HEK293 (cell line): ENCODE measurements at regions not wholly inside any gene's neighbourhood (a gene's known extent, or its start where the extent isn't known, plus 50 kb on each side); places are given as distances from the start of the nearest gene placed in this dataset.

ENCODE experiments used
- CTCF ChIA-PET: fragments of 350-600 bp; formaldehyde crosslinking; extraction: SDS; loops from one replicate; lab custom pipeline; 2021; ENCODE audit warnings: antibody characterized with exemption; lab: Yijun Ruan, JAX
- POLR2A ChIA-PET: fragments of 300-600 bp; formaldehyde crosslinking; extraction: SDS; loops from one replicate; lab custom pipeline; 2020; ENCODE audit warnings: antibody characterized with exemption, inconsistent platforms; lab: Yijun Ruan, JAX
- H3K27ac ChIP-seq: fragments of 200-500 bp; sonication (Bioruptor generic); 2 replicates; pipeline ENCODE4 v1.5.1; 2014; ENCODE audit warnings: low read depth, low read length, control low read depth, inconsistent platforms; ENCODE audit errors: extremely low read depth
- H3K36me3 ChIP-seq, 2 experiments: fragments of 200-500 bp in 1 of 2; sonication (Bioruptor generic) in 1 of 2; 1 replicate in 1 of 2; 2 replicates in 1 of 2; pipeline ENCODE4 v1.5.1; 2014 to 2017; ENCODE audit warnings: inconsistent platforms in 2 of 2, low read length in 2 of 2; ENCODE audit not compliant: control insufficient read depth in 2 of 2, insufficient read depth in 1 of 2
- H3K4me1 ChIP-seq: fragments of 200-500 bp; sonication (Bioruptor generic); 2 replicates; pipeline ENCODE4 v1.5.1; 2014; ENCODE audit warnings: mild to moderate bottlenecking, low read length, inconsistent platforms; ENCODE audit not compliant: control insufficient read depth, insufficient read depth
- H3K4me3 ChIP-seq: 2 replicates; pipeline ENCODE4 v1.5.1; 2011; ENCODE audit warnings: low read depth, mild to moderate bottlenecking, control low read depth, low read length, moderate library complexity
- H3K9me3 ChIP-seq: fragments of 200-500 bp; sonication (Bioruptor generic); 2 replicates; pipeline ENCODE4 v1.5.1; 2014; ENCODE audit warnings: low read depth, low read length, inconsistent platforms; ENCODE audit not compliant: control insufficient read depth, insufficient read depth
- GLI4 ChIP-seq: fragments of 450-650 bp; formaldehyde crosslinking; IDR thresholded peaks from 2 replicates; pipeline ENCODE4 v1.5.1; 2016; ENCODE audit warnings: missing biosample characterization, missing genetic modification characterization
- IKZF3 ChIP-seq: fragments of 450-650 bp; IDR thresholded peaks from 2 replicates; pipeline ENCODE4 v1.5.0; 2018; ENCODE audit warnings: missing biosample characterization, mild to moderate bottlenecking, missing genetic modification characterization, moderate library complexity
- KLF8 ChIP-seq: fragments of 450-650 bp; formaldehyde crosslinking; IDR thresholded peaks from 2 replicates; pipeline ENCODE4 v1.5.1; 2016; ENCODE audit warnings: missing biosample characterization, missing genetic modification characterization
- MYNN ChIP-seq: fragments of 450-650 bp; formaldehyde crosslinking; IDR thresholded peaks from 2 replicates; pipeline ENCODE4 v1.5.1; 2016; ENCODE audit warnings: missing biosample characterization, missing genetic modification characterization, borderline replicate concordance
- RBAK ChIP-seq: fragments of 450-650 bp; formaldehyde crosslinking; IDR thresholded peaks from 2 replicates; pipeline ENCODE4 v1.5.1; 2016; ENCODE audit warnings: missing biosample characterization, missing genetic modification characterization
- SP2 ChIP-seq: fragments of 450-650 bp; formaldehyde crosslinking; IDR thresholded peaks from 2 replicates; pipeline ENCODE4 v1.5.1; 2016; ENCODE audit warnings: missing biosample characterization, missing genetic modification characterization
- WT1 ChIP-seq: fragments of 450-650 bp; formaldehyde crosslinking; IDR thresholded peaks from 2 replicates; pipeline ENCODE4 v1.5.1; 2016; ENCODE audit warnings: missing biosample characterization, missing genetic modification characterization
- ZBTB1 ChIP-seq: fragments of 450-650 bp; formaldehyde crosslinking; IDR thresholded peaks from 2 replicates; pipeline ENCODE4 v1.5.1; 2016; ENCODE audit warnings: missing biosample characterization, missing genetic modification characterization
- ZBTB17 ChIP-seq: fragments of 450-650 bp; formaldehyde crosslinking; IDR thresholded peaks from 2 replicates; pipeline ENCODE4 v1.5.1; 2016; ENCODE audit warnings: missing biosample characterization, missing genetic modification characterization
- ZFP69B ChIP-seq: fragments of 450-650 bp; formaldehyde crosslinking; IDR thresholded peaks from 2 replicates; pipeline ENCODE4 v1.5.1; 2016; ENCODE audit warnings: missing biosample characterization, missing genetic modification characterization
- ZNF114 ChIP-seq: fragments of 450-650 bp; formaldehyde crosslinking; IDR thresholded peaks from 2 replicates; pipeline ENCODE4 v1.5.0; 2017; ENCODE audit warnings: missing biosample characterization, missing genetic modification characterization
- ZNF138 ChIP-seq: fragments of 450-650 bp; formaldehyde crosslinking; IDR thresholded peaks from 2 replicates; pipeline ENCODE4 v1.5.1; 2016; ENCODE audit warnings: missing biosample characterization, missing genetic modification characterization, borderline replicate concordance
- ZNF157 ChIP-seq: fragments of 450-650 bp; formaldehyde crosslinking; IDR thresholded peaks from 2 replicates; pipeline ENCODE4 v1.5.1; 2016; ENCODE audit warnings: missing biosample characterization, missing genetic modification characterization
- ZNF18 ChIP-seq: fragments of 450-650 bp; formaldehyde crosslinking; IDR thresholded peaks from 2 replicates; pipeline ENCODE4 v1.5.1; 2016; ENCODE audit warnings: missing biosample characterization, missing genetic modification characterization
- ZNF19 ChIP-seq: fragments of 450-650 bp; formaldehyde crosslinking; IDR thresholded peaks from 2 replicates; pipeline ENCODE4; 2016; ENCODE audit warnings: missing biosample characterization, missing genetic modification characterization, low read depth
- ZNF211 ChIP-seq: fragments of 450-650 bp; formaldehyde crosslinking; IDR thresholded peaks from 2 replicates; pipeline ENCODE4 v1.5.1; 2016; ENCODE audit warnings: low read depth, missing biosample characterization, missing genetic modification characterization
- ZNF223 ChIP-seq: fragments of 450-650 bp; formaldehyde crosslinking; IDR thresholded peaks from 2 replicates; pipeline ENCODE4 v1.5.1; 2016; ENCODE audit warnings: missing biosample characterization, missing genetic modification characterization
- ZNF248 ChIP-seq: fragments of 450-650 bp; formaldehyde crosslinking; IDR thresholded peaks from 2 replicates; pipeline ENCODE4 v1.5.1; 2017; ENCODE audit warnings: missing biosample characterization, missing genetic modification characterization
- ZNF280D ChIP-seq: fragments of 450-650 bp; formaldehyde crosslinking; IDR thresholded peaks from 2 replicates; pipeline ENCODE4 v1.5.1; 2016; ENCODE audit warnings: missing biosample characterization, missing genetic modification characterization
- ZNF335 ChIP-seq: fragments of 450-650 bp; formaldehyde crosslinking; conservative IDR thresholded peaks from 2 replicates; pipeline ENCODE4 v1.5.1; 2016; ENCODE audit warnings: missing biosample characterization, missing genetic modification characterization
- ZNF37A ChIP-seq: fragments of 450-650 bp; IDR thresholded peaks from 2 replicates; pipeline ENCODE4 v1.5.1; 2018; ENCODE audit warnings: missing biosample characterization, missing genetic modification characterization
- ZNF473 ChIP-seq: fragments of 450-650 bp; formaldehyde crosslinking; IDR thresholded peaks from 2 replicates; pipeline ENCODE4 v1.5.1; 2017; ENCODE audit warnings: missing biosample characterization, missing genetic modification characterization
- ZNF521 ChIP-seq: fragments of 450-650 bp; formaldehyde crosslinking; IDR thresholded peaks from 2 replicates; pipeline ENCODE4 v1.5.1; 2017; ENCODE audit warnings: missing biosample characterization, mild to moderate bottlenecking, missing genetic modification characterization
- ZNF530 ChIP-seq: fragments of 450-650 bp; formaldehyde crosslinking; IDR thresholded peaks from 2 replicates; pipeline ENCODE4 v1.5.1; 2016; ENCODE audit warnings: low read depth, missing biosample characterization, missing genetic modification characterization
- ZNF548 ChIP-seq: fragments of 450-650 bp; formaldehyde crosslinking; IDR thresholded peaks from 2 replicates; pipeline ENCODE4 v1.5.1; 2016; ENCODE audit warnings: missing biosample characterization, missing genetic modification characterization
- ZNF558 ChIP-seq: fragments of 450-650 bp; formaldehyde crosslinking; IDR thresholded peaks from 2 replicates; pipeline ENCODE4 v1.5.1; 2016; ENCODE audit warnings: missing biosample characterization, missing genetic modification characterization
- ZNF610 ChIP-seq: fragments of 450-650 bp; formaldehyde crosslinking; IDR thresholded peaks from 2 replicates; pipeline ENCODE4 v1.5.1; 2016; ENCODE audit warnings: missing biosample characterization, missing genetic modification characterization, borderline replicate concordance
- ZNF776 ChIP-seq: fragments of 450-650 bp; formaldehyde crosslinking; IDR thresholded peaks from 2 replicates; pipeline ENCODE4 v1.5.0; 2017; ENCODE audit warnings: missing biosample characterization, missing genetic modification characterization, borderline replicate concordance
- ZNF843 ChIP-seq: fragments of 450-650 bp; formaldehyde crosslinking; IDR thresholded peaks from 2 replicates; pipeline ENCODE4 v1.5.1; 2016; ENCODE audit warnings: missing biosample characterization, missing genetic modification characterization
- ZSCAN30 ChIP-seq: fragments of 450-650 bp; IDR thresholded peaks from 2 replicates; pipeline ENCODE4 v1.5.1; 2018; ENCODE audit warnings: missing biosample characterization, mild to moderate bottlenecking, missing genetic modification characterization, moderate library complexity
- TF ChIP-seq, protein P1 (sequence below): fragments of 450-650 bp; formaldehyde crosslinking; IDR thresholded peaks from 2 replicates; pipeline ENCODE4 v1.5.1; 2017; ENCODE audit warnings: missing biosample characterization, missing genetic modification characterization

- TF ChIP-seq ZNF248 (tag by site-specific recombination) (no peak), ZNF776 (tag by site-specific recombination) (no peak), GLI4 (no peak), ZNF280D (tag by site-specific recombination) (no peak), ZNF138 (tag by site-specific recombination) (no peak)
These were observed 247.8 kb upstream of the ZNF507 start (continued) for GRCh38 chr19:32097620-32098019.

DNA sequence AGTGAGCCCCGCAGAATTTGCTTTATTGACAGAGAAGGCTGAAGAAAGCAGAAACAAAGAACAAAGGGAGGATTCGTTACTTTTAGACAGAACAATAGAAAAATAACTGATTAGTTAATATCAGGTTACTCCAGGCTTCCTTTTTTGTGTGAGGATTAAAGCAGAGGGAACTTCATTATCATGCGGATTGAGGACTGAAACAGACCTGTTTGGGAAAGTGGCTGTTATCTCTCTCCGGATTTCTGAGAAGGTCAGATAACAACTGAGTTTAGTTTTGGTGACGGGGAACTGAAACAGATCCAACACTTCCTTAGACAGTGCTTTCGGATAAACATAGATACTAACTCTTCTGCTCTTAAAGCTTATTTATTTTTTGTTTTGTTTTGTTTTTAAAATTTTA is 246.4 kb upstream of the ZNF507 start:
- TF ChIP-seq ZNF548 (tag by site-specific recombination) = no peak
- TF ChIP-seq ZNF558 = no peak
- TF ChIP-seq, protein P1, sequence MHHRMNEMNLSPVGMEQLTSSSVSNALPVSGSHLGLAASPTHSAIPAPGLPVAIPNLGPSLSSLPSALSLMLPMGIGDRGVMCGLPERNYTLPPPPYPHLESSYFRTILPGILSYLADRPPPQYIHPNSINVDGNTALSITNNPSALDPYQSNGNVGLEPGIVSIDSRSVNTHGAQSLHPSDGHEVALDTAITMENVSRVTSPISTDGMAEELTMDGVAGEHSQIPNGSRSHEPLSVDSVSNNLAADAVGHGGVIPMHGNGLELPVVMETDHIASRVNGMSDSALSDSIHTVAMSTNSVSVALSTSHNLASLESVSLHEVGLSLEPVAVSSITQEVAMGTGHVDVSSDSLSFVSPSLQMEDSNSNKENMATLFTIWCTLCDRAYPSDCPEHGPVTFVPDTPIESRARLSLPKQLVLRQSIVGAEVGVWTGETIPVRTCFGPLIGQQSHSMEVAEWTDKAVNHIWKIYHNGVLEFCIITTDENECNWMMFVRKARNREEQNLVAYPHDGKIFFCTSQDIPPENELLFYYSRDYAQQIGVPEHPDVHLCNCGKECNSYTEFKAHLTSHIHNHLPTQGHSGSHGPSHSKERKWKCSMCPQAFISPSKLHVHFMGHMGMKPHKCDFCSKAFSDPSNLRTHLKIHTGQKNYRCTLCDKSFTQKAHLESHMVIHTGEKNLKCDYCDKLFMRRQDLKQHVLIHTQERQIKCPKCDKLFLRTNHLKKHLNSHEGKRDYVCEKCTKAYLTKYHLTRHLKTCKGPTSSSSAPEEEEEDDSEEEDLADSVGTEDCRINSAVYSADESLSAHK = no peak
- TF ChIP-seq ZNF610 = no peak
- TF ChIP-seq RBAK (tag by site-specific recombination) = no peak
- no peak for TF ChIP-seq KLF8 (tag by site-specific recombination)
- no peak for TF ChIP-seq ZNF114
- TF ChIP-seq ZBTB1 (tag by site-specific recombination) = no peak
- TF ChIP-seq ZNF157 (tag by site-specific recombination) = no peak
- no peak for TF ChIP-seq GLI4
- TF ChIP-seq ZNF211 (tag by site-specific recombination) = no peak
- TF ChIP-seq WT1 (tag by site-specific recombination) = no peak
- TF ChIP-seq ZFP69B (tag by site-specific recombination) = no peak
- no peak for TF ChIP-seq MYNN (tag by site-specific recombination)
- TF ChIP-seq IKZF3 (tag by site-specific recombination) = no peak
- ChIA-PET POLR2A (no interaction called here), CTCF (interaction anchor here (1.3 kb wide), 1 partner anchor 126 kb away, joined by 4 read pairs; no protein-coding TSS in a partner anchor)
- Histone ChIP-seq H3K4me1 (peaks cover 30% of the 10 kb centered on the region), H3K36me3 (no peaks in the 10 kb centered on the region), H3K4me3 (no peak overlapping the region), H3K27ac (no peak overlapping the region), H3K9me3 (peaks cover 3% of the 10 kb centered on the region)

GRCh38 chr19:32101206-32101605 is 244.2 kb upstream of the ZNF507 start:
- POLR2A ChIA-PET = no interaction called here
- Histone ChIP-seq H3K9me3 (peaks cover 3% of the 10 kb centered on the region), H3K4me3 (no peak overlapping the region), H3K36me3 (no peaks in the 10 kb centered on the region), H3K4me1 (peaks cover 51% of the 10 kb centered on the region), H3K27ac (no peak overlapping the region)
- CTCF ChIA-PET = interaction anchor here (0.6 to 1.1 kb wide), 2 partner anchors 9 to 10 kb away, joined by 4 read pairs; no protein-coding TSS in a partner anchor
- TF ChIP-seq ZNF223 (tag by site-specific recombination) = no peak
- no peak for TF ChIP-seq ZNF37A (tag by site-specific recombination)
- TF ChIP-seq ZNF843 (tag by site-specific recombination) = no peak
- no peak for TF ChIP-seq ZNF521 (tag by site-specific recombination)
- no peak for TF ChIP-seq SP2 (tag by site-specific recombination)
- TF ChIP-seq ZNF138 (tag by site-specific recombination) = no peak
- no peak for TF ChIP-seq ZBTB17 (tag by site-specific recombination)
- no peak for TF ChIP-seq ZNF530
- TF ChIP-seq ZSCAN30 (tag by site-specific recombination) = no peak
- no peak for TF ChIP-seq ZNF473
- TF ChIP-seq ZNF18 (tag by site-specific recombination) = no peak
- no peak for TF ChIP-seq ZNF19
- TF ChIP-seq ZNF335 (tag by site-specific recombination) = no peak
